MCF 10A (cell line): ENCODE measurements at regions not wholly inside any gene's neighbourhood (a gene's known extent, or its start where the extent isn't known, plus 50 kb on each side); places are given as distances from the start of the nearest gene placed in this dataset.

Experiments
- BruUV-seq: library from RNA; stranded (reverse); fragments of 400-500 nt; replicated peaks from 2 replicates; lab custom pipeline; 2021; lab: Mats Ljungman, UMichigan
- CTCF ChIA-PET: fragments of 300-600 bp; sonication (Branson Sonifier 250); formaldehyde crosslinking; extraction: SDS; loops from one replicate; lab custom pipeline; 2021; ENCODE audit warnings: antibody characterized with exemption, inconsistent platforms; lab: Yijun Ruan, JAX
- POLR2A ChIA-PET: fragments of 300-600, 350-650 bp; sonication (Branson Sonifier 250); formaldehyde crosslinking; extraction: SDS; loops from one replicate; lab custom pipeline; 2020; ENCODE audit warnings: antibody characterized with exemption, inconsistent platforms; lab: Yijun Ruan, JAX
- DNase-seq: peaks from one replicate; pipeline ENCODE4 v3.0.0-alpha.2; 2018; ENCODE audit not compliant: unreplicated experiment
- H3K27ac Mint-ChIP-seq: one replicate; pipeline ENCODE4 v1.8.0; 2022; ENCODE audit warnings: mild to moderate bottlenecking, low read depth, mixed read lengths; ENCODE audit not compliant: unreplicated experiment
- H3K27me3 Mint-ChIP-seq: one replicate; pipeline ENCODE4 v1.8.0; 2022; ENCODE audit warnings: mixed read lengths; ENCODE audit not compliant: insufficient read depth, unreplicated experiment
- H3K36me3 Mint-ChIP-seq: one replicate; pipeline ENCODE4 v1.8.0; 2022; ENCODE audit warnings: mild to moderate bottlenecking, moderate library complexity, mixed read lengths; ENCODE audit not compliant: insufficient read depth, unreplicated experiment
- H3K4me1 Mint-ChIP-seq: one replicate; pipeline ENCODE4 v1.8.0; 2022; ENCODE audit warnings: mixed read lengths; ENCODE audit not compliant: insufficient read depth, unreplicated experiment
- H3K4me3 Mint-ChIP-seq: one replicate; pipeline ENCODE4 v1.8.0; 2022; ENCODE audit warnings: mild to moderate bottlenecking, moderate library complexity, mixed read lengths; ENCODE audit not compliant: unreplicated experiment
- H3K9me3 Mint-ChIP-seq: one replicate; pipeline ENCODE4 v1.8.0; 2022; ENCODE audit warnings: mixed read lengths; ENCODE audit not compliant: unreplicated experiment
- intact Hi-C: fragments of 100-400 bp; cut with micrococcal nuclease; formaldehyde crosslinking; loops from 2 replicates; pipeline ENCODE4 v1.14.1; 2022
- TF ChIP-seq, protein P1 (sequence below): fragments of 200-600 bp; IDR thresholded peaks from one replicate; pipeline ENCODE4 v1.8.0; 2022; ENCODE audit warnings: antibody characterized with exemption, mild to moderate bottlenecking; ENCODE audit not compliant: unreplicated experiment

DNA sequence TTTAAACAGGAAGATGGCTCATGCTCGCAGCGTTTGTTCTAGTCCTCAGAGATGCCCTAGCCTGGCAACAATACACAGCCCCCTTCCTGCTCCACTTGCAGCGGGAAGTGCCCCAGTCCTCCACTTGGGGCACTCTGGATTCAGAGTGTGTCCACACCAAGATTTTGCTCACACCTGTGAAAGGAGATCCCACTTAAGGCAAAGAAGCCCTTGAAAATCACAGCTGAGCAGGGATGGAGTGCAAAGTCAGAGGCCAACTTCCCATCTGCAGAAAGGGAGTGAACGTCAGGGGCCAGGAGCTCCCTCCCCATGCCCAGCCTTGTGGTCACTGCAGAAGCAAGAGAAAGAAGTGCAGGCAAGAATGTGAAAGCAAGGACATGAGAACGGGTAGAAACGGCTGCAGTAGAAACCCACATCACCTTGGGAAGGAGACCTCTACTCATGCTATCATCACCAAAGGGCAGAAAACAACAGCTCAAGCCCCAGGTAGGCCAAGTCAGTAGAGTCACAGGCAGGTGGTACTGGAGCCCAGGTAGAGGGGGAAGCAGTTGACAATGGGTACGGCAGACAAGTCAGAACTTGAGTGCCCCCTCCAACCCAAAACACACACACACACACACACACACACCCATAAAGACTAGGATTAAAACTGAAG is 157.4 kb downstream of the BUD13 start:
- ChIA-PET CTCF (interaction anchor here (0.7 kb wide), 1 partner anchor 1273 kb away, joined by 4 read pairs; no protein-coding TSS in a partner anchor), POLR2A (no interaction called here)
- Mint-ChIP-seq H3K27me3 (peaks cover 13% of the 10 kb centered on the region), H3K27ac (no peak overlapping the region), H3K9me3 (no peaks in the 10 kb centered on the region), H3K36me3 (no peaks in the 10 kb centered on the region), H3K4me1 (no peaks in the 10 kb centered on the region), H3K4me3 (no peak overlapping the region)
- TF ChIP-seq, protein P1, sequence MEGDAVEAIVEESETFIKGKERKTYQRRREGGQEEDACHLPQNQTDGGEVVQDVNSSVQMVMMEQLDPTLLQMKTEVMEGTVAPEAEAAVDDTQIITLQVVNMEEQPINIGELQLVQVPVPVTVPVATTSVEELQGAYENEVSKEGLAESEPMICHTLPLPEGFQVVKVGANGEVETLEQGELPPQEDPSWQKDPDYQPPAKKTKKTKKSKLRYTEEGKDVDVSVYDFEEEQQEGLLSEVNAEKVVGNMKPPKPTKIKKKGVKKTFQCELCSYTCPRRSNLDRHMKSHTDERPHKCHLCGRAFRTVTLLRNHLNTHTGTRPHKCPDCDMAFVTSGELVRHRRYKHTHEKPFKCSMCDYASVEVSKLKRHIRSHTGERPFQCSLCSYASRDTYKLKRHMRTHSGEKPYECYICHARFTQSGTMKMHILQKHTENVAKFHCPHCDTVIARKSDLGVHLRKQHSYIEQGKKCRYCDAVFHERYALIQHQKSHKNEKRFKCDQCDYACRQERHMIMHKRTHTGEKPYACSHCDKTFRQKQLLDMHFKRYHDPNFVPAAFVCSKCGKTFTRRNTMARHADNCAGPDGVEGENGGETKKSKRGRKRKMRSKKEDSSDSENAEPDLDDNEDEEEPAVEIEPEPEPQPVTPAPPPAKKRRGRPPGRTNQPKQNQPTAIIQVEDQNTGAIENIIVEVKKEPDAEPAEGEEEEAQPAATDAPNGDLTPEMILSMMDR = no peak
- no TSS peak for BruUV-seq
- intact Hi-C loops = no loop called here
- no peak for DNase-seq

DNA sequence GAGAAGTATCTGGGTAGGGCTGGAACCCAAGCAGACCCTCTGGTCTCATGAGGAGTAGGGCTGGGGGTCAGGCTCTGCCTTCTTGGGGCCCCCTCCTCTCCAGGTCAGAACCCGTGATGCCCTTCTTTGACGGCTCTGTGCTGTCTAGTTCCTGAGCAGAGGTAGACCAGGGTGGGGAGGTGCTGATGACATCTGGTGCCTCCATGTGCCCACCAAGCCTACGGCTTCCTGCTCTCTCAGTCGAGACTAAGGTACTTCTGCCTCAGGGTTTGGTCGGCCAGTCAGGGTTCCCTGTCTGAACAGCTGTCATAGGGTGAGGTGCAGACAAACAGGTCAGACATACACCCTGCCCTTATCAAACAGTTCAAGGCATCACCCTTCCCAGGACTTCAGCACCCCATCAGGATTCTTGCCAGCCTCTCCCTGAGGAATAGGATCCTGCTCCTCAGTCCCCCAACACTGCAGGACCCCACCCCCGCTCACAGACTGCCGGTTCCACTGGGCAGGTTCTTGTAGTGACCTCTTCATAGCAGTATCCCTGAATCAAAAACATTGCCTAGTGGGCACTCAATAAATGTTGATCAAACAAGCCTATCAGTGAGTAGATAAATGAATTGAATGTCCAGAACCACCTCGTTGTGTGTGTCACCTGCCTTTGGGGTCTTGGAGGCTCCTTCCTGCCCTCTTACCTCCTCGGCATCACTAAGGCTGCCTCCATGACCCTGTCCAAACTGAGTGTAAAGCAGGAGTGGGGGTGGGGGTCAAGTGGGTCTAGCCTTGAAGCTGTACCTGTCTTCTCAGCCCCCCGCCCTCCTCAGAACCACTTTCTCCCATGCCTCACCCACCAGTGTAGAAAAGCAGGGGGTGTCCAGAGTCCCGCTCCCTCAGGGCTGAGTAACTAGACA is 158.2 kb downstream of the BUD13 start:
- H3K4me1 Mint-ChIP-seq = no peaks in the 10 kb centered on the region
- BruUV-seq = no TSS peak

DNA sequence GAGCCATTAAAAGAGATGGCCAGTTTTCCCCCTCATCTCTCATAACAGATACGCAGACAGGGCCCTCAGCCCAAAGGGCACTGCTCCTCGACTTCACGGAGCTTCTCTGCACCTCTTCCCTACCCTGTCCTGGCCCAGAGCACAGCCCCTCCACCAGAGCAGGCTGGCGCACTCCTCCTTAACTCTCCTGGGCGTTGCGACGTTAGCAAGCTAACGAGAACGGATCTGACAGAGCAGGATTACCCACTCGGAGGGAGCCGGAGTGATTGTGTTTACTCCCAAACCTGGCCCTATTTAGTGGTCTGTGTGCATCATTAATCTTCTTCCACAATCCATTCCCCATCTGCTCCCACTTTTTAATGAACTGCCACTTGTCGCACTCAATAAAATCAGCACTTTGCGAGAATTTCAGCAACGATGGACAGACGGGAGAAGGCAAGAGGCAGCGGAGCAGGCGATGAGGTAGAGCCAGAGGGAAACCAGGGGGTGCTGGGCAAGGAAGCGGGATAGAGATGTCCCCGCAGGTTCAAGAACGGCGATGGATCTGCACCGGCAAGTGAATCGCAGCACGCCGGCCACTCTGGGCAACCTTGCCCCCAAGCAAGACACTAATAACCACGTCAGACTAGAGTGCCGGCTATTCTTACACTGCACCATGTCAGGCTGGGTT is 159.4 kb downstream of the BUD13 start:
- no peak for DNase-seq
- Mint-ChIP-seq H3K4me3 (no peak overlapping the region), H3K36me3 (no peaks in the 10 kb centered on the region), H3K9me3 (no peaks in the 10 kb centered on the region), H3K27me3 (peaks cover 10% of the 10 kb centered on the region), H3K27ac (no peak overlapping the region), H3K4me1 (no peaks in the 10 kb centered on the region)
- BruUV-seq = no TSS peak
- CTCF ChIA-PET = interaction anchor here (0.6 to 1.5 kb wide), 2 partner anchors 38 to 1816 kb away, joined by 3 read pairs; no protein-coding TSS in a partner anchor
- TF ChIP-seq, protein P1 = no peak
- POLR2A ChIA-PET = no interaction called here
- intact Hi-C loops = no loop called here

More for the DNA sequence above, 158.2 kb downstream of the BUD13 start:
- DNase-seq = no peak
- TF ChIP-seq, protein P1 = no peak
- intact Hi-C loops = no loop called here
- Mint-ChIP-seq H3K27ac (no peak overlapping the region), H3K4me3 (no peak overlapping the region), H3K27me3 (peaks cover 10% of the 10 kb centered on the region), H3K36me3 (no peaks in the 10 kb centered on the region), H3K9me3 (no peaks in the 10 kb centered on the region)
- ChIA-PET CTCF (no interaction called here), POLR2A (no interaction called here)
